ENCODE measurements at regions not wholly inside any gene's neighbourhood (a gene's known extent, or its start where the extent isn't known, plus 50 kb on each side); places are given as distances from the start of the nearest gene placed in this dataset.
"Not testable (repeated sequence)": the region's sequence is repeated elsewhere in the genome, so short reads cannot be mapped to it uniquely, and the experiment has no call there.

GRCh38 chrX:149420566-149420965 lies 84.5 kb downstream of the IDS start:
- FAIRE-seq; SMC1A ChIA-PET (ENCODE audit: uncharacterized antibody, unreplicated experiment); ATAC-seq; RAD21 ChIA-PET (ENCODE audit: unreplicated experiment); H2AFZ ChIP-seq (ENCODE audit: control insufficient read depth, low read depth, low read length); H3K9me3 ChIP-seq (replicated peaks; ENCODE audit: control insufficient read depth, insufficient read depth, low read length); H3K9ac ChIP-seq (ENCODE audit: control insufficient read depth, insufficient read depth, low read length); CTCF ChIA-PET; H3K4me1 ChIP-seq (ENCODE audit: control insufficient read depth, insufficient read depth, low read length); H3K4me2 ChIP-seq (ENCODE audit: control insufficient read depth, insufficient read depth); BruUV-seq (replicated peaks); H3K27ac ChIP-seq (ENCODE audit: control insufficient read depth, insufficient read depth); H3K27me3 ChIP-seq (replicated peaks in 1 of 2; ENCODE audit: control insufficient read depth in 2 of 2, insufficient read depth in 2 of 2, low read length in 1 of 2); POLR2A ChIA-PET; H3K4me3 ChIP-seq; in situ Hi-C loops (cut with MboI); intact Hi-C loops (cut with micrococcal nuclease; ENCODE audit: unreplicated experiment); H3K36me3 ChIP-seq (ENCODE audit: control insufficient read depth in 2 of 2, insufficient read depth in 2 of 2, low read length in 1 of 2); DNase-seq (ENCODE audit: low read depth, low spot score); H4K20me1 ChIP-seq (ENCODE audit: control insufficient read depth, insufficient read depth); H3K79me2 ChIP-seq (ENCODE audit: control insufficient read depth, insufficient read depth, low read length): not testable (repeated sequence)
- 82% methylated on average over 17 of the region's 21 CpGs for WGBS (ENCODE audit: insufficient coverage, insufficient replicate concordance, low lambda C conversion rate, missing lambda C conversion rate)

GRCh38 chrX:149398027-149398426 lies 107.1 kb downstream of the IDS start:
- RAD21 ChIA-PET (ENCODE audit: unreplicated experiment): no interaction called here
- SMC1A ChIA-PET (ENCODE audit: uncharacterized antibody, unreplicated experiment): no interaction called here
- Histone ChIP-seq H3K4me2 (ENCODE audit: control insufficient read depth, insufficient read depth) (no peak overlapping the region), H3K36me3 (ENCODE audit: control insufficient read depth in 2 of 2, insufficient read depth in 2 of 2, low read length in 1 of 2) (no peaks in the 10 kb centered on the region), H4K20me1 (ENCODE audit: control insufficient read depth, insufficient read depth) (no peaks in the 10 kb centered on the region), H3K4me1 (ENCODE audit: control insufficient read depth, insufficient read depth, low read length) (no peaks in the 10 kb centered on the region), H3K27me3 (replicated peaks in 1 of 2; ENCODE audit: control insufficient read depth in 2 of 2, insufficient read depth in 2 of 2, low read length in 1 of 2) (no peaks in the 10 kb centered on the region), H3K9me3 (replicated peaks; ENCODE audit: control insufficient read depth, insufficient read depth, low read length) (no peaks in the 10 kb centered on the region), H3K27ac (ENCODE audit: control insufficient read depth, insufficient read depth) (no peak overlapping the region), H3K4me3 (no peak overlapping the region), H3K9ac (ENCODE audit: control insufficient read depth, insufficient read depth, low read length) (no peak overlapping the region), H3K79me2 (ENCODE audit: control insufficient read depth, insufficient read depth, low read length) (no peaks in the 10 kb centered on the region), H2AFZ (ENCODE audit: control insufficient read depth, low read depth, low read length) (no peak overlapping the region)
- WGBS (ENCODE audit: insufficient coverage, insufficient replicate concordance, low lambda C conversion rate, missing lambda C conversion rate): 2% methylated on average over 2 of the region's 2 CpGs
- CTCF ChIA-PET: interaction anchor here (0.7 kb wide), 1 partner anchor 1787 kb away, joined by 3 read pairs; no protein-coding TSS in a partner anchor
- in situ Hi-C loops (cut with MboI): no loop called here
- FAIRE-seq: no peak
- no TSS peak for BruUV-seq (replicated peaks)
- POLR2A ChIA-PET: no interaction called here
- ATAC-seq: no peak
- intact Hi-C loops (cut with micrococcal nuclease; ENCODE audit: unreplicated experiment): no loop called here
- DNase-seq (ENCODE audit: low read depth, low spot score): no peak
- TF ChIP-seq CREB1 (IDR thresholded peaks at IDR 0.05; ENCODE audit: low read depth) (no peak), YY1 (IDR thresholded peaks at IDR 0.05; ENCODE audit: low read depth, low read length) (no peak), MLLT1 (IDR thresholded peaks at IDR 0.05) (no peak), IRF4 (IDR thresholded peaks at IDR 0.05; ENCODE audit: low read depth, low read length) (no peak), ZNF217 (IDR thresholded peaks at IDR 0.05) (no peak), KAT2A (conservative IDR thresholded peaks at IDR 0.05; ENCODE audit: control insufficient read depth, low read depth, low read length) (no peak), MXI1 (IDR thresholded peaks at IDR 0.05; ENCODE audit: low read depth, low read length) (no peak), NRF1 (conservative IDR thresholded peaks at IDR 0.05; ENCODE audit: low read depth, low read length) (no peak), RAD21 (IDR thresholded peaks at IDR 0.05; ENCODE audit: insufficient read depth, low read depth, low read length) (no peak), POLR2A (IDR thresholded peaks at IDR 0.05; ENCODE audit: low read depth, low read length) (no peak), ZBTB11 (CRISPR knock-in tag; IDR thresholded peaks at IDR 0.05) (no peak), BCL11A (IDR thresholded peaks at IDR 0.05; ENCODE audit: low read depth, low read length) (no peak), EGR1 (IDR thresholded peaks at IDR 0.05; ENCODE audit: borderline replicate concordance in 1 of 2, low read depth in 2 of 2, low read length in 2 of 2) (no peak)

Data from GM12878 (cell line).